GM18508 (cell line): ENCODE measurements at regions not wholly inside any gene's neighbourhood (a gene's known extent, or its start where the extent isn't known, plus 50 kb on each side); places are given as distances from the start of the nearest gene placed in this dataset.
"Not testable (repeated sequence)": the region's sequence is repeated elsewhere in the genome, so short reads cannot be mapped to it uniquely, and the experiment has no call there.

Source experiments
- ATAC-seq: cut with Tn5 transposase; IDR thresholded peaks from one replicate; pipeline ENCODE4 v1.9.1; 2021; ENCODE audit warnings: moderate number of reproducible peaks; ENCODE audit not compliant: insufficient read depth, unreplicated experiment

DNA sequence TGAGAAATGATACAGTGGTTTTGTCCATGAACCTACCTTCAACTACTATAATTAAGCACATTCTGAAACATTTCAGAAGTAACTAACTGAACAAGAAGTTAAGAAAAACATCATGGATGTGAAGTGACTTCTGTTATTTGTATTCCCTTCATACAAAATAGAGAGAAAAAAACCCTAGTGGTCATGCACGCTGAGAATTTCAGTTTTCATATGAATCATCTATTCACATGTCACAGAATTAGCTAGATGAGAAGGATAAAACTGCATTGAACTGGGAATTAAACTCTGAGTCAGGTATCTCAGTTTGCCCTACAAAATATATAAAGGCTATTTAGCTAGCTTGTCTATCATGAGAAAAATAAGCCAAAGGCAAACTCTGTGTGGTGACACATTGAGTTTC is 451.8 kb upstream of the FTMT start:
- ATAC-seq: peak; percentile 38

- no peak for ATAC-seq
Observed at GRCh38 chr5:121408778-121409177, 442.9 kb upstream of the FTMT start.

DNA sequence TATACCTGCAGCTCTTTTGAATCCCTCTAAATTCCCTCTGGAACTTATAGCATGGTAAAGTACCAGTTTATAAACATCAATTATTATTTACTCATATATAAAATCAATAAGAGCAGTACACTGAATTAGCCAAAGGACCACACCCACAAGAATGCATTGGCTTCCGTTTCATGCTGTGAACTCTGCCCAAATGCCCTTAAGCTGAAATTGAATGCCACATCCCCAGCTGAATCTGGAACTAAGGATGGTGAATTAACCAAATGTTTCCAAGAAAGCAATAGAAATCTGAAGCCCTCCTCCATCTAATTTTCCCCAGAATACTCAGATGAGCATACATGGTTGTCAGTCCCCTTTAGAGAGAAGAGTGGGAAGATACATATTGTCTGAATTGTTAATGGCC is 436.4 kb upstream of the FTMT start:
- no peak for ATAC-seq

DNA sequence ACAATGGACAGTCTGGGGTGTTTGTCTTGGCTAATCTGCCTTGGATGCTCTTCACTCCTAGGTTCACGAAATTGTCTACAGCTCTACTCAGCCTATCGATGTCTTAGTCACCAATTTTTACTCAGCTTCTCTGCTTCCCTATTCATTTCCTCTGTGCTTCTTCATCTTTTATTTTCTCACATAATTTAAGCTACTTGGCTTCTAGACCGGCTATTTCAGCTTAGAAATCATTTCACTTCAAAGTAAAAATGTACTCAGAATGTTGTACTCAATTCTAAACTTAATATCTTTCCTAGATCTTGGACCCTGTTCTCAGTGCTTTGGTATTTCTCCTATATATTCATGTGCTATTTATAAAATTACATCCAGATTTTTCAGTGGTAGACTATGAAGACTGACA is 430.0 kb upstream of the FTMT start:
- ATAC-seq: no peak

DNA sequence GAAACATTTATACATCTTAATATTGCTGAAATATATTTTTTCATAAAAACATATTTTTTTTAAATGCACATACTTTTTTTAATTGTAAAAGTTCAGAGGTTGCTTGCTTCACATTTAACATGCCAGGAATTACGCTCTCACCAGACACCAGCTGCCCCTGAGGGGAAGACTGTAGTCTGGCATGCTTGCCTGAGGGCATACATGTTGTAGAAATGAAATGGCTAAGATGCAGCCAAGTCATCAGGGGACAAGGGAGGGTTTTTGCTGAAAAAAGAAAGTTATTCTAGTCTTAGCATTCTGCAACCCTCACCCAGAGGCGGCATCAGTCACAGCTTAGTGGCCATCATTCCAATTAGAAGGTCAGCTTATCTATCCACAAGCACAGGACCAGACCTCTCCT is 426.7 kb upstream of the FTMT start:
- no peak for ATAC-seq

- ATAC-seq: no peak
Observed at GRCh38 chr5:121426153-121426552, 425.5 kb upstream of the FTMT start.

DNA sequence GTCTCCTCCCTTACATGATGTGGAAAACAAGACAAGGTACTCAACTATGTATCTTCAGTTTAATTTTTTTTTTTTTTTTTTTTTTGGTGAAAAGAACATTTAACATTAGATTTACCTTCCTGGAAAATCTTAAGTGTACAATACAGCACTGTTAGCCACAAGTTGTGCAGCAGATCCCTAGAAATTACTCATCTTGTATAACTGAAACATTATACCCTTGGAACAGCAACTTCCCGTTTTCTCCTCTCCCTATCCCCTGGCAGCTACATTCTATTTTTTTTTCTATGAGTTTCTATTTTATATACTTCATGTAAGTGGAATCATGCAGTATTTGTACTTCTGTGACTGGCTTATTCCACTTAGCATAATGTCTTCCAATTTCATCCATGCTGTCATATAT is 421.9 kb upstream of the FTMT start:
- ATAC-seq: no peak

- ATAC-seq: no peak
Observed at GRCh38 chr5:121430538-121430937, 421.1 kb upstream of the FTMT start.

GRCh38 chr5:121445511-121445910 is 406.2 kb upstream of the FTMT start:
- no peak for ATAC-seq

DNA sequence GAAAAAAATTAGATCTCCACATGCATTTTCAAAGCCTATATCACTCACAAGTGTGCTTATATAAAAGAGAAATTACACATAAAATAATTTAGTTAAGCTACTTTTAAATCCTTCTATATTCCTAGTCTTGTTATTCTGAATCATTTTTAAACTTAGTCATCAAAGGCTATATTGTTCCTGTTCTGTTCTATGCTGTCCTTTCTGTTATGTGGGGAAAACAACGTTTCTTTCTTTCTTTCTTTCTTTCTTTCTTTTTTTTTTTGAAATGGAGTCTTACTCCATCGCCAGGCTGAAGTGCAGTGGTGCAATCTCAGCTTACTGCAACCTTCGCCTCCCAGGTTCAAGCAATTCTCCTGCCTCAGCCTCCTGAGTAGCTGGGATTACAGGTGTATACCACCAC is 389.2 kb upstream of the FTMT start:
- no peak for ATAC-seq

DNA sequence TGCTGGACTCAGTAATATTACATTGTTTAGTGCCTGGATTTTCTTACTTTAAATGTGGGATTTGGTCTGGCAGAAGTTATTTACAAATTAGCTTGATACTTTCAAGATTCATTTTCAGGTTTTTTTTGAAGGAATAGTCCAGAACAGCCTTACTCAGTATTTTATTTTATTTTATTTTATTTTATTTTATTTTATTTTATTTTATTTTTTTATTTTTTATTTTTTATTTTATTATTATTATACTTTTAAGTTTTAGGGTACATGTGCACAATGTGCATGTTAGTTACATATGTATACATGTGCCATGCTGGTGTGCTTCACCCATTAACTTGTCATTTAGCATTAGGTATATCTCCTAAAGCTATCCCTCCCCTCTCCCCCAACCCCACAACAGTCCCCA is 380.5 kb upstream of the FTMT start:
- not testable (repeated sequence) for ATAC-seq

DNA sequence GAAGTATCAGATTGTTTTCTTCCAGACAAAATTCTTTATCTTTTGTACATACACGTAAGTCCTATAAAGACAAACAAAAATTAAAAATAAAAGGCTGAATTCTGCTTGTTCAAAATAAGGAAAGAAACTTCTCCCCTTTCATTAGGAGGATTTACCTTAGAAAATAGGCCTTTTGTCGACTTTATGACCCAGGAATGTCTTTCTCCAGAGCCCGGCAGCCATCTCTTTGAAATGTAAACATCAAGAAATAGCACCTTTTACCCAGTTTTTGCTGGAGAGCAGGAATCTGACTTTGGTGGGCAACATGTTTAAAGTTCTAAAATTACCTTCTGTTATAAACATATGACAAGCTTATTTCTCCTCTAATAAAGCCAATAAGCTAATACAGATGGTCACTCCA is 373.0 kb upstream of the FTMT start:
- no peak for ATAC-seq

GRCh38 chr5:121479337-121479736 is 372.3 kb upstream of the FTMT start:
- ATAC-seq: no peak

- no peak for ATAC-seq
Observed at GRCh38 chr5:121485281-121485680, 366.4 kb upstream of the FTMT start.

DNA sequence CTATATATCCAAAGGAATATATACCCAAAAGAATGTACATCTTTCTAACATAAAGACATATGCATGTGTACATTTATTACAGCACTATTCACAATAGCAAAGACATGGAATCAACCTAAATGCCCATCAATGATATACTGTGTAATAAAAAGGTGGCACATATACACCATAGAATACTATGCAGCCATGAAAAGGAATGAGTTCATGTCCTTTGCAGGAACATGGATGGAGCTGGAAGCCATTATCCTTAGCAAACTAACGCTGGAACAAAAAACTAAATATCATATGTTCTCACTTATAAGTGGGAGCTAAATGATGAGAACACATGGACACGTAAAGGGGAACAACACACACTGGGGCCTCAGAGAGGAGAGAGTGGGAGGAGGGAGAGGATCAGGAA is 365.7 kb upstream of the FTMT start:
- ATAC-seq: not testable (repeated sequence)

DNA sequence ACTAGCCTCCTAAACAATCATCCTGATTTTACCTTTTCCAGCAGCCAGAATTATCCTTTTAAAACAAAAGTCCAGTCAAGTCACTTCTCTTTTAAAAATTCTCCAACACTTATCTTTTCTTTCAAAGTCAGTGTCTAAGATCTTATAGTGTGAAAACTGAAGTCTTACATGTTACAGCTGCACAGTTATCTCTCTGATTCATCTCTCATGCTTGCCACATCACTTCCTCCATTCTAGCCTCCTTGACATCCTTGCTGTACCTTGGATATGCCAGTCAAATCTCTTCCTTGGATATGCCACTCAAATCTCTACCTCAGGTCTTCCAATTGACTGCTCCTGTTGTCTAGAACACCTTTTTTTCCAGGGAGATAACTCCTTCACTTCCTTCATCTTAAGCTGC is 361.7 kb upstream of the FTMT start:
- no peak for ATAC-seq

GRCh38 chr5:121497176-121497575 is 354.5 kb upstream of the FTMT start:
- ATAC-seq: no peak

DNA sequence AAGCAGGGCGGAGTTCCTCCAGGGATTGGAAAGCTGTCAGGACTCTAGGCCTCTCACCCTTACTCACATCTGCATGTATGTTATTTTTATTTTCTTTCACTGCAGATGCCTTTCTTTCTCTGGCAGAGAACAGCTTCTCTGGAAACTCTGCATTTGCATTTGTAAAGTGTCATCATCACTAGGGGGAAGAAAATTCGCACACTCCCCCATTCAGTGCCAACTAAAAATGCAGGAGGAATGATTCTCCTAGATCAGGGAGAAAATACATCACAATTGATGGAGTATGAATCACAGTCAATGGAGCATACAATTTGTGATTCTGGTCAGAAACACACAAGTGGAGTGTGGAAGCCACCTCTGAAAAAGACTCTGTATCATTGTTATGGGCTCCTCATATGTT is 351.4 kb upstream of the FTMT start:
- ATAC-seq: no peak

- no peak for ATAC-seq
Observed at GRCh38 chr5:121503111-121503840, 348.4 kb upstream of the FTMT start.

GRCh38 chr5:121516997-121517396 is 334.7 kb upstream of the FTMT start:
- no peak for ATAC-seq

DNA sequence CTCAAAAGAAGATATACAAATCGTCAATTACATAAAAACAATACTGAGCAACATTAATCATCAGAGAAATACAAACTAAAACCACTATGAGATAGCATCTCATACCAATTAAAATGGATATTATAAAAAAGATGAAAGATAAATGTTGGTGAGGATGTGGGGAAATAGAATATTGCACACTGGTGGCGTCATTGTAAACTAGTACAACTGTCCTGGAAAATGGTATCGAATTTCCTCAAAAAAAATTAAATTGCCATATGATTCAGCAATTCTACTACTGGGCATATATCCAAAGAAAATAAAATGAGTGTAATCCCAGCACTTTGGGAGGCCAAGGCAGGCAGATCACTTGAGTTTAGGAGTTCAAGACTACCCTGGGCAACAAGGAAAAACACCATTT is 326.0 kb upstream of the FTMT start:
- ATAC-seq: no peak

DNA sequence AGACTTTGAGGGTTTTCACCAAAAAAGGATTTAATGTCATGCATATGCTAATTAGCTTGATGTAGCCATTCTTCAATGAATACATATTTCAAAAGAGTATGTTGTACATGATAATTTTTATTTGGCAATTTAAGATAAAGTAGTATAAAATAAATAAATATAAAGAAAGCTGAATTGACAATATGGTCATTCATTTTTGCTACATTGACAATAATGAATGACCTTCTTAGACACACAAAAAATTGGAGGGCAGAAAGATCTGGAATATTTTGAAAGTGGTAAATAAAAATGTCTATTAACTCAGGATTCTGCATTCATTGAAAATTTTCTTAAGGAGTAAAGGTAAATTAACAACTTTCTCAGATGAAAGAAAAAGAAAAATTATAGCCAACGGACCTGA is 324.8 kb upstream of the FTMT start:
- no peak for ATAC-seq

DNA sequence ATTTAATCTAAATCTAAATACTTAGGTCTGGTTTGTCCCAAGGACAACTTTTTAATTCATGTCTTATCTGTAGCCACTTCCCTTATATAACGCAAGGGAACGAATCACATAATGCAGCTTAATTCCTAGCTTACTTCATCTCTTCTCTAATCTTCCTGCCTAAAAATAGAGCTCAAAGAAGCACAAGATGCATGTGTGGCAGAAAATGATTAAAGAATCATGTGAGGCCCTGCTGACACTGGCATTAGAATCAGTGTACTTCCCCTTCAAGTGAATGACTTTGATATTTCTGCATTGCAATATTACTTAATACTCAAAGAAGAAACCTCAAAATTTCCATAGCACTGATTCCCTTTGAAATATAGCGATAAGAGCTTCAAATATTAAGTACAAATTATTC is 317.9 kb upstream of the FTMT start:
- ATAC-seq: no peak
